Muscle of leg (tissue), 3 donors: ENCODE measurements at regions not wholly inside any gene's neighbourhood (a gene's known extent, or its start where the extent isn't known, plus 50 kb on each side); places are given as distances from the start of the nearest gene placed in this dataset.
"Not testable (repeated sequence)": the region's sequence is repeated elsewhere in the genome, so short reads cannot be mapped to it uniquely, and the experiment has no call there.

Source experiments
- DNase-seq: peaks from one replicate; pipeline ENCODE4 v3.0.0; 2013
- H3K27ac ChIP-seq: one replicate; pipeline ENCODE4 v1.5.1; 2013; ENCODE audit warnings: mild to moderate bottlenecking, low read length, control low read depth
- H3K27me3 ChIP-seq: one replicate; pipeline ENCODE4 v1.6.1; 2013; ENCODE audit warnings: low read length; ENCODE audit not compliant: control insufficient read depth, insufficient read depth
- H3K36me3 ChIP-seq: one replicate; pipeline ENCODE4 v1.6.1; 2013; ENCODE audit warnings: low read length; ENCODE audit not compliant: control insufficient read depth, insufficient read depth
- H3K4me1 ChIP-seq: one replicate; pipeline ENCODE4 v1.6.1; 2013; ENCODE audit warnings: low read length; ENCODE audit not compliant: control insufficient read depth, insufficient read depth
- H3K4me3 ChIP-seq: one replicate; pipeline ENCODE4 v1.5.1; 2013; ENCODE audit warnings: low read length, control low read depth
- H3K9me3 ChIP-seq: replicated peaks from 2 replicates; pipeline ENCODE4 v1.6.1; 2013; ENCODE audit warnings: low read depth, low read length; ENCODE audit not compliant: control insufficient read depth
- WGBS: methylation state at CpG from one replicate; pipeline ENCODE4 v1.1.5; 2013; ENCODE audit warnings: missing lambda C conversion rate; ENCODE audit not compliant: insufficient coverage; 5-methylcytosine and 5-hydroxymethylcytosine counted together

GRCh38 chr15:34633602-34634001, 50.2 kb upstream of the GOLGA8B start:
- not testable (repeated sequence) for H3K27me3 ChIP-seq, H3K36me3 ChIP-seq, H3K4me3 ChIP-seq, H3K27ac ChIP-seq, H3K9me3 ChIP-seq, DNase-seq, H3K4me1 ChIP-seq
- WGBS: no CpG with 5 or more reads among the region's 4 CpGs
